GM19328 (cell line): ENCODE measurements at regions not wholly inside any gene's neighbourhood (a gene's known extent, or its start where the extent isn't known, plus 50 kb on each side); places are given as distances from the start of the nearest gene placed in this dataset.

Source experiments
- ATAC-seq: cut with Tn5 transposase; IDR thresholded peaks from one replicate; pipeline ENCODE4 v1.9.1; 2021; ENCODE audit warnings: mild to moderate bottlenecking, moderate library complexity; ENCODE audit not compliant: unreplicated experiment

DNA sequence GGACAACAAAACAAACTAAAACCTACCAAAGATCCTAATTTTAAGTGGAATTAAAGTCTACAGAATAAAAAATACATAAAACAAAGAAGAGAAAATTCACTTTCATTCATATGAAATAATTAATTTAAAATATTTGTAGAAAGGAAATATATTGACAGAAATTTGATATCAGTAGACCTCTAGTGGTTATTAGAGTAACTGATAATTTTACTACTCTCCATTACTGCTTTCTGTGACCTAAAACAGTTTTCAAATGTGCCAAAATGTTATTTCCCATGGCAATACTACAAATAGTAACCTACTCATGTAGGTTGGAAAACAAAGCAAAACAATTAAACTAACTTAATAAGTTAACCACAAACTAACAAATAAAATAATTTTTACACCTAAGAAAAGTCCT, 147.1 kb downstream of the NOL4 start:
- ATAC-seq: no peak

DNA sequence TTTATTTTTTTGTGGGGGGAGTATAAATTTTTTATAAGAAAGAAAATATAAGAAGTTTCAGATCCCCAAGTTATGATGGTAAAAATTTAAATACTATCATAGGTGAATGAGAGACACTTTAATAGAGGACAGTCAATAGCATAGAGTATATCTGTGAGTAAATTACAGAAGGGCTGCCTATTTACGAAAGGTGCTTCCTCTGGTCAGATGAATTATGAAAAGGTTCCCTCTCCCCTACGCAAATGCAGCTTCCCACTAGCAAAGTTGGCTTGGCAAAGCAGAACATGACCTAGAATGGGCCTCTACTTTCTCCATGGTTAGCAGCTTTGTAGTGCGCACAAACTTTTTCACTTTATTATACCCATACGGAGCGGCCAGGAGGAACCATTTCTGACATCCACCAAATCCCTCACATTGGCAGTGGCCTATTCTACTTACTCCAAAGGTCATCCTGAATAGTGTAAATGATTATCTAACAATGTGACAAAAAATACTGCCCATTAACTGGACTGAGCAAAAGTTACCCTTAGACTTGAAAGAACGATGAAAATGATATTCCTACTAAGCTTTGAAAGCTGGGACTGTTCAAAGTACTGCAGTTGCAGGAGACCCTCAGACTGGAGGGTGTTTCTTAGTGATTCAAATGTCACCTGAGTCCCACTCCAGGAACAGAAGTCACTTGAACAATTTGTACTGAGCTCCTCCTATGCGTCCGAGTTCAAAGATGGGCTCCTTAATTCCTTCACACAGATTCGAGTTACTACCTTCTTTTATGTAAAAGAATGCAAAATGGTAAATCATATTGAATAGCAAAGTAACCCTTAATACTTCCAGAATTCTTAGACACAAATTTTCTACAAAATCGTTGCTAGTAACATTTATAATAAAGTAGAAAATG, 148.5 kb downstream of the NOL4 start:
- no peak for ATAC-seq

DNA sequence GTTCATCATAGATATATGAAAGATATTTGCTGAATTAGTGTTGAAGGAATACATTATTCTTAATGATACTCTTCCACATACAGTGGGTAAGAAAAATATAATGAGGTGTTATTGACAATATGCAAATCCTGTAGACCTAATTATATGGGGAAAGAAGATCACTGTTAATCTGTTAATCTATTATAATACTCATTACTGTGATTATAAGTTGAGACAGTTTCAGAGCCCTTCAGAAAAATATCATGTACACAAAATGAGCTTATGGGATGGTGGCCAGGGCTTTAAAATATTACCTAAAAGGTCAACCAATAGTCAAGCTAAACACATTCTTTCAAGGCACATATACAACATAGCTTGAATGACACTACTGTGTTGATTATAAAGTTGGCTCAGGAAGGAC, 163.5 kb downstream of the NOL4 start:
- no peak for ATAC-seq

DNA sequence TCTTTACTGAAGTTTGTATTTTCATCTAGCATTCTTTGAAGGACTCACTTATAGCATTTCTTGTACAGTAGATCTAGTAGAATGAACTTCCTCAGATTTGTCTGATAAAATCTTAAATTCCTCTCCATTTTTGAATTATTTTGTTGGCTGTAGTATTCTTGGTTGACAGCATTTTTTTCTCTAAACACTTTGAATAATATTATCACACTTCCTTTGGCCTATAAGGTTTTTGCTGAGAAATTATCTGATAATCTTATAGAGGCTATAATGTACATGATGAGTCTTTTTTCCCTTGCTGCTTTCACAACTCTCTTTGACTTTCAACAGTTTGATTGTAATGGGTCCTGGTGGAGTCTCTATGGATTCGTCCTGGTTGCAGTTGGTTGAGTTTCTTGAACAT, 169.5 kb downstream of the NOL4 start:
- no peak for ATAC-seq

DNA sequence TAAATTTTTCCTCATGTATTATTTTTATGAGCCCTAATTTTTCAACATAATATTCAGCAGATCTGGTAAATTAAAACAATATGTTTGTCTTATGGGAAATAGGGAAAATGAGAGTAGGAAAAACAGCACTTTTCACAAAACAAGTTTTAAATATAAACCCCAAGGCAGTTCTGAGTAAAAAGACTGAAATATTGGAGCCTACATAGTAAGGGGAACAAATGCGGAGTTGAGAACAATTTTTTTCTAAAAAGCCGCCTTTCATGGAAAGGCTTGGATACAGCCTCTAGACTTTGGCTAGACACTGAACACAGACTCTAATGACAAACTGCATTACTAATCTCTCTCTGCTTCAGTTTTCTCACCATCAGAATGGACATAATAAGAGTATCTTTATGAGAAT, 174.1 kb downstream of the NOL4 start:
- no peak for ATAC-seq

DNA sequence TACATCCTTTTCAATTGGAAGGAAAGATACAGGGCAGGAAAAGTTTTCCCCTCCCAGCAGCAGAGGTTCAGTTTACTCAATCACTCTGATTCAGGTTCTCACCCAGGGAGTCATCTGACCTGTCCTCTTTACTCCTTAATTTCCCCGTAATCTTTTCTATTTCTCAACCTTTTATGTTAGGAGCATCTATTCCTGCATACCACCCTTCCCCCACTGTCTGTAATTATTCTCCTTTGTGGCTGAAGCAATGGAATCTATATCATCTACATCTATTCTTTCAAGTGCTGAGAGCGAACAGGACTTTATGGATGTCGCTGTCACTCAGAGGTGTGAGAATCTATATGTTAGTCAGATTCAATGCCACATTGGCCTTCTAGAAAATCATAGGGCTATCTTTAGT, 175.2 kb downstream of the NOL4 start:
- ATAC-seq: no peak

DNA sequence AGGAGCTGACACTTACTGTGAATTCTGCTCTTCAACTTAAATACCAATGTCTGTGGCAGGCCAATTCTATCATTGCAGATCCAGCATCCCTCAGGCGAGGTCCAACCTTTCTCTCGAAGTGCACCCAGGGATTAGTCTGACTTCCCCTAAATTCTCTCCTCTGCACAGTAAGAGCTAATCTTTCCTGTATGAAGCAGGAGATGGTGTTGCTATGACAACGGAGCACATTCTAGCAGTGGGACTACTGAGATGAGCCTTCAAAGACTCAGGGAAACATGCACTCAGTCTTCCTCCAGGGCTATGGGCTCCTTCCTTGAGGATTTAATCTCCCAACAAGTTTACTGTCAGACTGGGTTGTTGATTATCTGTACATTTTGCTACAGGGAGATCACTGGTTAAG, 176.3 kb downstream of the NOL4 start:
- no peak for ATAC-seq

DNA sequence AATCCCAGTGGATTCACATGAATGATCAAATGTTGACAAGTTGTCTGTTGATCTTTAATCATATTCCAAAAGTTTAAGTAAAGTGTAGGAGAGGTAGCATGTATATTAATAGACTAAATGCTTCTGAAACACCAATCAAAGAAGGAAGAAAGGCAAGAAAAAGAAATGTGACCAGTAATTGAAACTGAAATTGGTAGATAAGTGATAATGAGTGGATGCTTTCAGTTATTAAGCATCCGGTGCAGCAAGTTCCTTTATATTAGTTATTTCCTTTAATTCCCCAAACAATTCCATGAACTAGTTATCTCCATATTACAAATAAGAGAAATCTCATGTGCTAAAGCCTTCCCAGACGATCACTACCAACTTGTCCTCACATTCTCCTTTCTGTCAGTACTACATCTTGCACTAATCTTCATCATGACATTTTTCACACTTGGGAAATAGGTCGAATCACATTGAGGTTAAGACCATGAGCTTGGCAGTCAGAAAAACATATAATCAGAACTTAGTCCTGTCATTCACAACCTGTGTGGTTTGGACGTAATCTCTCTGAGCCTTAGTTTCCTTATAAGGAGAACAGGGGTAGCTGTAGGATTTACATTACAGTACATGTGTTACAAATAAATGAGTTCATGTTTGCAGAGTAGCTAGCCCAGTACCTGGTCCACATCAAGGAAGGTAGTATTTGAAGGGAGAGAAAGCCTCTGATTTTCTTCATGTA, 182.1 kb downstream of the NOL4 start:
- no peak for ATAC-seq

DNA sequence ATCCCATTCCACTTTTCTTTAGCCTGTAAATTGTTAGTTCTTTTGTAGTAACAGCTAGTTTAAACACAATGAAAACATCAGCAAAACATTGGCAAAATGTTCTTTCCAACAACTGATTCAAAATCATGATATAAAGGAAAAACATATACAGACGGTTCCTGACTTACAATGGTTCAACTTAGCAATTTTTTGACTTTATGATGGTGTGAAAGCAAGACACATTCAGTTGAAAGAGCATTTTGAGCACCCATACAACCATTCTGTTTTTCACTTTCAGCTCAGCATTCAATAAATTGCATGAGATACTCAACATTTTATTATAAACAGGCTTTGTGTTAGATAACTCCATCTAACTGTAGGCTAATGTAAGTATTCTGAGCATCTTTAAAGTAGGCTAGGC, 185.1 kb downstream of the NOL4 start:
- no peak for ATAC-seq

DNA sequence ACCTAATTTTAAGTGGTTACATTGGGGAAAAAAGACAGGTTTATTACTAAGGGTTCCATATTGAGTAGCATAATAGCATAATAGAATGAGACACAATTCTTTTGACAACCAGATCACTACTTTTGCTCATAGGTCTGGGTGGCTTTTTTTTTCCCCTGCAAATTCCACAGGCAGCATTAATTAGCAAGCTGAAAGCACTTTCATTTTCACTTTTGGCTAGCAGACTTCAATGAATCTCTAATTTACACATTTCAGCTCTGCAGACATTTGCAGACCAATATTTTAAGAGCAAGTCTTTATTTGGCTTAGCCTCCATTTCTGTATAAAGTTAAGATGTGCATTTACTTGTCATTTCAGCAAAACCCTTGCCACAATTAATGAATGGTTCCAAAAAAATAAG, 185.5 kb downstream of the NOL4 start:
- ATAC-seq: no peak

DNA sequence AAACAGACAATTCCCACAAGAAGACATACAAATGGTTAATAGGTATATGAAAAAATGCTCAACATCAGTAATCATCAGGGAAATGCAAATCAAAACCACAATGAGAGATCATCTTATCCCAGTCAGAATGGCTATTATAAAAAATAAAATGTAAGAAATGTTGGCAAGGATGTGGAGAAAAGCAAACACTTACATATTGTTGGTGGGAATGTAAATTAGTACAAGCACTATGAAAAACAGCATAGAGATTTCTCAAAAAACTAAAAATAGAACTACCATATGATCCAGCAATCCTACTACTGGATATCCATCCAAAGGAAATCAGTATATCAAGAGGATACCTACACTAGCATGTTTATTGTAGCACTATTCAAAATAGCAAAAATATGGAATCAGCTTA, 186.6 kb downstream of the NOL4 start:
- no peak for ATAC-seq

DNA sequence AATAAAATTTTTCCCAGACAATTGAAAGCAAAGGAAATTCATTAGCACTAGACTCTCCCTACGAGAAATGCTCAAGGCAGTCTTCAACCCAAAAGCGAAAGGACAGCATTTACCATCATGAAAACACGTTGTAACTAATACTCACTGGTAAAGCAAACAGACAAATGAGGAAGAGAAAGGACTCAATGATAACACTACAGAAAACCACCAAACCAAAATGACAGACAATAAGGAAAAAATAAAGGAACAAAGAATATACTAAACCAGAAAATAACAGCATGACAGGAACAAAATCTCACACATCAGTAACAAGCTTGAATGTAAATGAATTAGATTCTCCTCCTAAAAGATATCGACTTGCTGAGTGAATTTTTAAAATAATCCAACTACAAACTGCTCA, 190.7 kb downstream of the NOL4 start:
- no peak for ATAC-seq

DNA sequence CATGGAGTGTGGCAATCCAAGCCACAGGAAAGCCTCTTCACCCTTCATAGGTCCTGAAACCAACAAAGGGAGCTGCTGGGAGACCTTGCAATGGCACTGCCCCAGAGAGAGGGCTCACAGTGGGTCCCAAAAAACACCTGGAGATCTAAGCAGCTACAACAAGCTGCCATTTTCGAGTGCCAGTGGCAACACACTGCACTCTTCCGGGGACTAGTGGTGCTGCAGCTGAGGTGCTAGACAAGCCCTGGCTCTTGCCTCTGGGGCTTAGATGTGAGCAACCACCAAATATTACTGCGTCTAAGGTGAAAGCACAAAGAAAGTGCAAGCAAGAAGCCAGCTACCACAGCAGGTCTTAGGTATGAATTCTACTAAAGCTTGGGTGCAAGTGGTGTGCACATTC, 192.9 kb downstream of the NOL4 start:
- no peak for ATAC-seq

DNA sequence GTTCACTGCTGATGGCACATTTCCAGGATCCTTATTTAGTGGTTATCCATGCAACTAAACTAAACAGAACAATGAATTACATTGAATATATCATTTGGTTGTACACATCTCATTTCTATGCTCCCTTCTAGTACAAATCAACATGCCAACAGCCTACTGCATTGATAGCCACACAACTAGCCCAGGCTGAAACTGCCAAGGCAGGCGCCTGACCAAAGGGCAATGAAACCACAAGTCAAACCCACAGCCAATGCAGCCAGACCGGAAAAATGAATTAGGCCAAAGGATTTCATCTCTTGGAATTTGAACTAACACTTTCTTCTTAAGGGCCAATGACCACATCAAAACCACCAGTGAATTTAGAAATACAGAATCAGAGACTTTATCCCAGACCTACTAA, 196.4 kb downstream of the NOL4 start:
- ATAC-seq: no peak

DNA sequence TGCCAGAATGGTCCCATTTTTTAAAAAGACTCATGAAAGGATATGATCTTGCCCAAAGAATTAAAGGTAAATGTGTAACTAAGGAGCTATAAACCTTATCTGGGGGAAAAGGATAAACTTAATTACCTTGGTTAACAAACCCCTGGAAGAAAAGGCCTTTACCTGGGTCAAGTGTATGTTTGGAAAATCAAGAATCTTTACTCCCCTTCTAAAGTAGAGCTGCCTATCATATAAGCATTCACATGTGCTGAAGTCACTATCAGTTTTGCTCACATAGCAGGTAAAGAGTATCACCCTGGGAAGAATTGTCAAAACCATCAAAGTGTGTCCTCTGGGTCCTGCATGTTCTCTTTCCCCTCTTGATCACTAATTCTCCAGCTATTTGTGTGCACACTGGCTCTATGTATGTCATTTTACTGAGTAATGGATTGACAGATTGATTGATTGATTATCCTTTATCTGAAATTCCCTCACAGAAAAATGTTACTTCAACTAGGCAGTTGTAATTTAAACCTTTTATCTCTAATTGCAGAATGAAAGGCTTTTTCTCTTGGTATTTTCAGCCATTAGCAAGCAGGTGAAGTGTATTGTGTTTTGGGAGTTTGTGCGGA, 199.4 kb downstream of the NOL4 start:
- ATAC-seq: no peak

DNA sequence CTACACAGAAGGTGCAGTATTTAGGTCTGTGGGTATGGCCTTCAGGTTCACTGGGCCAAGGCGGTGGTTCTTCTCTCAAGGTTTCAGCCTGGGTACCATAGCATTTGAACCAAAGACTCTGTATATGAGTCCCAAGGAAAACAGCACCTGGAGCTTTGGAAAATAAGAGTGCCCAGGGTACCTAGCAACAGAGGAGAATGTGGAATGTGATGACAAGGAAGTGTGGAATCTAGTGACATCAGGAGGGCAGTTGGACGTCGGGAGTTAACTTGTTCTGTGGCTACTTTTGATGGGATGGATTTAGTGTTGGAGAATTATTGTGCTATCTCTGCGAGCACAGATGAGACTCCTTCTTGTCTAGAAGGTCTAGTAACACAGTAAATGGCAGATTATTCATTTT, 201.2 kb downstream of the NOL4 start:
- ATAC-seq: no peak

DNA sequence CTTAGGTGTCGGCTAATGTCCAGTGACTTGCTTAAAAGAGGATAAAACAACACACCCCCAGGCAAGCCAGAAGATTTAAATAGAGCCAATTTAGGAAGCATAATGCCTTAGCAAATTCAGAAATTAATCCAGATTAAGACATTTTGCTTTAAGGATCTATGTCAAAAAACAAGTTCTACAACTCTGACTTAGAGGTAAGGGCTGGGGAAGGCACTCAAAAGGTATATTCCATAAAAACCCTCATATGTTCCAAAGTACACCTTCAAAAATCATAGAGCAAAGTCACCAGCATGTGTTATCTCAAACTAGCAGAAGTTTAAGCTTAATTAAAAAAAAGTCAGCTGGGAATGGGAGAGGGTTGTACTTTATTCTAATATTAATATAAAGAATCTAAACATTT, 206.4 kb downstream of the NOL4 start:
- ATAC-seq: no peak

DNA sequence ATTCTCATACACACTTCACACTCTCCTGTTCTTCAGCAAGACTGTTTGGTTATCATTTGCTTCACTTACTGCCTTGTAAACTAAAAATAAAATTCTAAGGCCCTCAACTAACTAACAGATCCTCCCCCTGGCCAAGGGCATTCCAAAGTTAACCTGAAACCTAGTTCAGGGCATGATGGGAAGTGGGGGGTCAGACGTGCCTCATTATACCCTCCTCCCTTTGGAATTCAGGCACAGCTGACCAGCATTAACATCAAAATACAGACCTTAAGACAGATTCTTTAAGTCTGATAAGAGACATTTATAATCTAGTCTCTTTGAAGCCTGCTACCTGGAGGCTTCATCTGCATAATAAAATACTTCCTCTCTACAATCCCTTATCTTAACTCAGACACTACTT, 221.0 kb downstream of the NOL4 start:
- no peak for ATAC-seq

DNA sequence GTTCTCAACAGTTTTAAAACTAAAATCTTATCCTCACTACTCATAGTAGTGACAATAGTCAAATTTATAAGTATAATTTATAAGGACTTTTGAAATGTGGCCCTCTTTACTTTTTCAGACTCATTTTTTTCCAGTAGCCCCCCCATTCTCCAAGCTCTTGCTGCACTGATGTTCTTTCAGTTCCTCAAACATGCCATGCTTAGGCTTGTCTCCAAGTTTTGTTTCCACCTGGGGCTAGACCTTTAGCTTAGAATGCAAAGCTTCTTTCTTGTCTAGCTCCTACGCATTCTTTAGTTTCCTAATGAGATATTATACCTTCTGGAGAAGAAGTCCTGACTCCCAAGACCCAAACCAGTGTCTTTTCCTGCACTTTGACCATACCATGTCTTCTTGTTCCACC, 222.6 kb downstream of the NOL4 start:
- no peak for ATAC-seq

DNA sequence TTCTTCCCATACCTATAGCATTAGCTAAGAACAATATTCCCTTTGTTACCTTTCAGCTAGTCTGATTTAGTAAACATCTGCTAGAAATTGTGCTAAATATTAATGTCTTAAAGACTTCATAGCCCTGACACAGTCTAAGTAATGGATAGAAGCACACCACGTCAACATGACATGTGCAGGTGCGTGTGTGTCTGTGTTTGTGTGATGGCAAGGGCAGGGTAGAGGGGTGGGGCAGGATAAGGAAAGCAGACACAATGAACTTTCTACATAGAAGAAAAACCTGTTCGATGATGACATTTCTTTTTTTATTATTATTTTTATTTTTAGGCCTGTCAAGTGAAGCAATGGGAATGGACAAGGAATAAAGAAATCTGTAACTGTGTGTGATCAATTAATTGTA, 223.3 kb downstream of the NOL4 start:
- ATAC-seq: no peak

DNA sequence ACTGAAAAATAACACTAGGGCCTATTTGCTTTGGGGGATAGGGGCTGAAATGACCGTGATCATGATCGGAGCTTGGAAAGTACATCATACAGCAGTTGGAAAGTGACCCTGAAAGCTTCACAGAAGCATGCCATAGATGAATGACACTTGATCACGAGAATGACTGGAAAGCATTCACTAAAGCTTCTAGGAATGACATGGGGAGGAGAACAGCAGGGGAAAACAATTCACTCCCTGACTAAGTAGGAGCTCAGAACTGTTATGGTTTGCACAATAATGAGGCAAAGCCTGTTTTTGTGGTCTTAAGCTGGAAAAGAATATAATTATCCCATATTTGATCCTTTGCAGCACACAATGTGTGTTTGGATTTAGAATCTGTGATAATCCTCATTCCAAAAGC, 237.5 kb downstream of the NOL4 start:
- no peak for ATAC-seq

DNA sequence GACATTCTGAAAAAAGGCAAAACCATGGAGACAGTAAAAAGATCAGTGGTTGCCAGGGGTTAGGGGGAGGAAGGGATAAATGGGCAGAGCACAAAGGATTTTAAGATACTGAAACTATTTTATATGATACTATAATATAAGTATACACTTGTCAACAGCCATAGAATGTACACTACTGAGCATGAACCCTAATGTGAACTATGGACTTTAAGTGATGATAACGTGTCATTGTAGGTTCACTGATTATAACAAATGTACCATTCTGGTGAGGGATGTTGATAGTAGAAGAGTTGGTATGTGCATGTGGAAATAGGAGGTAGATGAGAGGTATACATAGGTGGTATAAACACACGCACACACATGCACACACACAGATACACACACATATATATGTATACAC, 241.6 kb downstream of the NOL4 start:
- ATAC-seq: no peak
